WTC11 (cell line): ENCODE measurements at regions not wholly inside any gene's neighbourhood (a gene's known extent, or its start where the extent isn't known, plus 50 kb on each side); places are given as distances from the start of the nearest gene placed in this dataset.

Experiments
- FOXP1 ChIP-seq: sonication (generic); formaldehyde crosslinking; IDR thresholded peaks from 2 replicates; pipeline ENCODE4 v1.8.0; 2022; ENCODE audit warnings: missing genetic modification reagents, mild to moderate bottlenecking, moderate library complexity, borderline replicate concordance
- GABPB1 ChIP-seq: sonication (generic); formaldehyde crosslinking; IDR thresholded peaks from 2 replicates; pipeline ENCODE4 v1.8.1; 2023; ENCODE audit warnings: mild to moderate bottlenecking, missing genetic modification reagents
- NFYB ChIP-seq: sonication (generic); formaldehyde crosslinking; conservative IDR thresholded peaks from 2 replicates; pipeline ENCODE4 v1.8.0; 2022; ENCODE audit warnings: low read depth, missing genetic modification reagents
- NR3C1 ChIP-seq: sonication (generic); formaldehyde crosslinking; conservative IDR thresholded peaks from 2 replicates; pipeline ENCODE4 v1.8.1; 2023; ENCODE audit warnings: low read depth, mild to moderate bottlenecking, missing genetic modification reagents
- SP1 ChIP-seq: sonication (generic); formaldehyde crosslinking; conservative IDR thresholded peaks from 2 replicates; pipeline ENCODE4 v1.8.1; 2022; ENCODE audit warnings: missing genetic modification reagents
- TP53 ChIP-seq: sonication (generic); formaldehyde crosslinking; IDR thresholded peaks from 2 replicates; pipeline ENCODE4 v1.8.1; 2023; ENCODE audit warnings: mild to moderate bottlenecking, missing genetic modification reagents
- ZNF396 ChIP-seq: fragments of 250-450 bp; sonication (Bioruptor Pico); IDR thresholded peaks from 2 replicates; pipeline ENCODE4 v1.8.0; 2021; ENCODE audit warnings: mild to moderate bottlenecking, moderate library complexity, borderline replicate concordance
- TF ChIP-seq, protein P1 (sequence below): fragments of 200-600 bp; IDR thresholded peaks from 2 replicates; pipeline ENCODE4 v1.8.0; 2022; ENCODE audit warnings: antibody characterized with exemption
- TF ChIP-seq, protein P2 (sequence below): sonication (generic); formaldehyde crosslinking; IDR thresholded peaks from 2 replicates; pipeline ENCODE4 v1.8.0; 2023; ENCODE audit warnings: missing genetic modification reagents
- TF ChIP-seq, protein P3 (sequence below): sonication (generic); formaldehyde crosslinking; IDR thresholded peaks from 2 replicates; pipeline ENCODE4 v1.8.1; 2023; ENCODE audit warnings: mild to moderate bottlenecking, missing genetic modification reagents, borderline replicate concordance
- TF ChIP-seq, protein P4 (sequence below): sonication (generic); formaldehyde crosslinking; IDR thresholded peaks from 2 replicates; pipeline ENCODE4 v1.8.1; 2023; ENCODE audit warnings: mild to moderate bottlenecking, missing genetic modification reagents
- TF ChIP-seq, protein P5 (sequence below): sonication (generic); formaldehyde crosslinking; IDR thresholded peaks from 2 replicates; pipeline ENCODE4 v1.8.0; 2022; ENCODE audit warnings: mild to moderate bottlenecking, missing genetic modification reagents
- TF ChIP-seq, protein P6 (sequence below): sonication (generic); formaldehyde crosslinking; IDR thresholded peaks from 2 replicates; pipeline ENCODE4 v1.8.1; 2023; ENCODE audit warnings: mild to moderate bottlenecking, missing genetic modification reagents, moderate library complexity
- TF ChIP-seq, protein P7 (sequence below): sonication (generic); formaldehyde crosslinking; conservative IDR thresholded peaks from 2 replicates; pipeline ENCODE4 v1.8.1; 2023; ENCODE audit warnings: mild to moderate bottlenecking, low read depth, missing genetic modification reagents, moderate library complexity

DNA sequence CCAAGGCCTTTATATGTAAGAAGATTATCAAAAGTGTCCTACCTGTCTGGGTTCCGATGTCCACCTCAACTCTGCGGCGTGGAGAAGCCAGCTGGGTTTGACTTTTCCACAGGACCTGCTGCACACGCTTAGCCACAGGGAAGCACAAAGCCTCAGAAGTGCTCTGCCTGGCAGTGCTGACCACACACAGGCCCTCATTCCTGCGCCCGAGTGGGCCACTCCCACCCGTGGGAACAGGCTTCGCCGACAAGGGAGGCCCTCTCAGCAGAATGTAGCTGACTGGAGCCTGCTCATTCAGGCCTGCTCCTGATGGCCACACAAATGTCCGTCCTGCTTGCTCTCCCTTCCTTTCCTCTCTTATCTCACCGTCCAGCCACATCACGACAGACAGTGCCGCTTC, 221.4 kb upstream of the LRRN1 start:
- TF ChIP-seq, protein P1, sequence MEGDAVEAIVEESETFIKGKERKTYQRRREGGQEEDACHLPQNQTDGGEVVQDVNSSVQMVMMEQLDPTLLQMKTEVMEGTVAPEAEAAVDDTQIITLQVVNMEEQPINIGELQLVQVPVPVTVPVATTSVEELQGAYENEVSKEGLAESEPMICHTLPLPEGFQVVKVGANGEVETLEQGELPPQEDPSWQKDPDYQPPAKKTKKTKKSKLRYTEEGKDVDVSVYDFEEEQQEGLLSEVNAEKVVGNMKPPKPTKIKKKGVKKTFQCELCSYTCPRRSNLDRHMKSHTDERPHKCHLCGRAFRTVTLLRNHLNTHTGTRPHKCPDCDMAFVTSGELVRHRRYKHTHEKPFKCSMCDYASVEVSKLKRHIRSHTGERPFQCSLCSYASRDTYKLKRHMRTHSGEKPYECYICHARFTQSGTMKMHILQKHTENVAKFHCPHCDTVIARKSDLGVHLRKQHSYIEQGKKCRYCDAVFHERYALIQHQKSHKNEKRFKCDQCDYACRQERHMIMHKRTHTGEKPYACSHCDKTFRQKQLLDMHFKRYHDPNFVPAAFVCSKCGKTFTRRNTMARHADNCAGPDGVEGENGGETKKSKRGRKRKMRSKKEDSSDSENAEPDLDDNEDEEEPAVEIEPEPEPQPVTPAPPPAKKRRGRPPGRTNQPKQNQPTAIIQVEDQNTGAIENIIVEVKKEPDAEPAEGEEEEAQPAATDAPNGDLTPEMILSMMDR: no peak
- TF ChIP-seq, protein P2, sequence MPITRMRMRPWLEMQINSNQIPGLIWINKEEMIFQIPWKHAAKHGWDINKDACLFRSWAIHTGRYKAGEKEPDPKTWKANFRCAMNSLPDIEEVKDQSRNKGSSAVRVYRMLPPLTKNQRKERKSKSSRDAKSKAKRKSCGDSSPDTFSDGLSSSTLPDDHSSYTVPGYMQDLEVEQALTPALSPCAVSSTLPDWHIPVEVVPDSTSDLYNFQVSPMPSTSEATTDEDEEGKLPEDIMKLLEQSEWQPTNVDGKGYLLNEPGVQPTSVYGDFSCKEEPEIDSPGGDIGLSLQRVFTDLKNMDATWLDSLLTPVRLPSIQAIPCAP (CRISPR knock-in tag): no peak
- TF ChIP-seq GABPB1 (CRISPR knock-in tag) (no peak), NR3C1 (CRISPR knock-in tag) (no peak), FOXP1 (CRISPR knock-in tag) (no peak), SP1 (no peak), ZNF396 (CRISPR knock-in tag) (no peak), NFYB (CRISPR knock-in tag) (no peak), TP53 (no peak)
- TF ChIP-seq, protein P3, sequence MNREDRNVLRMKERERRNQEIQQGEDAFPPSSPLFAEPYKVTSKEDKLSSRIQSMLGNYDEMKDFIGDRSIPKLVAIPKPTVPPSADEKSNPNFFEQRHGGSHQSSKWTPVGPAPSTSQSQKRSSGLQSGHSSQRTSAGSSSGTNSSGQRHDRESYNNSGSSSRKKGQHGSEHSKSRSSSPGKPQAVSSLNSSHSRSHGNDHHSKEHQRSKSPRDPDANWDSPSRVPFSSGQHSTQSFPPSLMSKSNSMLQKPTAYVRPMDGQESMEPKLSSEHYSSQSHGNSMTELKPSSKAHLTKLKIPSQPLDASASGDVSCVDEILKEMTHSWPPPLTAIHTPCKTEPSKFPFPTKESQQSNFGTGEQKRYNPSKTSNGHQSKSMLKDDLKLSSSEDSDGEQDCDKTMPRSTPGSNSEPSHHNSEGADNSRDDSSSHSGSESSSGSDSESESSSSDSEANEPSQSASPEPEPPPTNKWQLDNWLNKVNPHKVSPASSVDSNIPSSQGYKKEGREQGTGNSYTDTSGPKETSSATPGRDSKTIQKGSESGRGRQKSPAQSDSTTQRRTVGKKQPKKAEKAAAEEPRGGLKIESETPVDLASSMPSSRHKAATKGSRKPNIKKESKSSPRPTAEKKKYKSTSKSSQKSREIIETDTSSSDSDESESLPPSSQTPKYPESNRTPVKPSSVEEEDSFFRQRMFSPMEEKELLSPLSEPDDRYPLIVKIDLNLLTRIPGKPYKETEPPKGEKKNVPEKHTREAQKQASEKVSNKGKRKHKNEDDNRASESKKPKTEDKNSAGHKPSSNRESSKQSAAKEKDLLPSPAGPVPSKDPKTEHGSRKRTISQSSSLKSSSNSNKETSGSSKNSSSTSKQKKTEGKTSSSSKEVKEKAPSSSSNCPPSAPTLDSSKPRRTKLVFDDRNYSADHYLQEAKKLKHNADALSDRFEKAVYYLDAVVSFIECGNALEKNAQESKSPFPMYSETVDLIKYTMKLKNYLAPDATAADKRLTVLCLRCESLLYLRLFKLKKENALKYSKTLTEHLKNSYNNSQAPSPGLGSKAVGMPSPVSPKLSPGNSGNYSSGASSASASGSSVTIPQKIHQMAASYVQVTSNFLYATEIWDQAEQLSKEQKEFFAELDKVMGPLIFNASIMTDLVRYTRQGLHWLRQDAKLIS (CRISPR knock-in tag): no peak
- TF ChIP-seq, protein P4, sequence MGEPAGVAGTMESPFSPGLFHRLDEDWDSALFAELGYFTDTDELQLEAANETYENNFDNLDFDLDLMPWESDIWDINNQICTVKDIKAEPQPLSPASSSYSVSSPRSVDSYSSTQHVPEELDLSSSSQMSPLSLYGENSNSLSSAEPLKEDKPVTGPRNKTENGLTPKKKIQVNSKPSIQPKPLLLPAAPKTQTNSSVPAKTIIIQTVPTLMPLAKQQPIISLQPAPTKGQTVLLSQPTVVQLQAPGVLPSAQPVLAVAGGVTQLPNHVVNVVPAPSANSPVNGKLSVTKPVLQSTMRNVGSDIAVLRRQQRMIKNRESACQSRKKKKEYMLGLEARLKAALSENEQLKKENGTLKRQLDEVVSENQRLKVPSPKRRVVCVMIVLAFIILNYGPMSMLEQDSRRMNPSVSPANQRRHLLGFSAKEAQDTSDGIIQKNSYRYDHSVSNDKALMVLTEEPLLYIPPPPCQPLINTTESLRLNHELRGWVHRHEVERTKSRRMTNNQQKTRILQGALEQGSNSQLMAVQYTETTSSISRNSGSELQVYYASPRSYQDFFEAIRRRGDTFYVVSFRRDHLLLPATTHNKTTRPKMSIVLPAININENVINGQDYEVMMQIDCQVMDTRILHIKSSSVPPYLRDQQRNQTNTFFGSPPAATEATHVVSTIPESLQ: no peak
- TF ChIP-seq, protein P5, sequence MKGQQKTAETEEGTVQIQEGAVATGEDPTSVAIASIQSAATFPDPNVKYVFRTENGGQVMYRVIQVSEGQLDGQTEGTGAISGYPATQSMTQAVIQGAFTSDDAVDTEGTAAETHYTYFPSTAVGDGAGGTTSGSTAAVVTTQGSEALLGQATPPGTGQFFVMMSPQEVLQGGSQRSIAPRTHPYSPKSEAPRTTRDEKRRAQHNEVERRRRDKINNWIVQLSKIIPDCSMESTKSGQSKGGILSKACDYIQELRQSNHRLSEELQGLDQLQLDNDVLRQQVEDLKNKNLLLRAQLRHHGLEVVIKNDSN (CRISPR knock-in tag): no peak
- TF ChIP-seq, protein P6, sequence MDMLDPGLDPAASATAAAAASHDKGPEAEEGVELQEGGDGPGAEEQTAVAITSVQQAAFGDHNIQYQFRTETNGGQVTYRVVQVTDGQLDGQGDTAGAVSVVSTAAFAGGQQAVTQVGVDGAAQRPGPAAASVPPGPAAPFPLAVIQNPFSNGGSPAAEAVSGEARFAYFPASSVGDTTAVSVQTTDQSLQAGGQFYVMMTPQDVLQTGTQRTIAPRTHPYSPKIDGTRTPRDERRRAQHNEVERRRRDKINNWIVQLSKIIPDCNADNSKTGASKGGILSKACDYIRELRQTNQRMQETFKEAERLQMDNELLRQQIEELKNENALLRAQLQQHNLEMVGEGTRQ (CRISPR knock-in tag): no peak
- TF ChIP-seq, protein P7, sequence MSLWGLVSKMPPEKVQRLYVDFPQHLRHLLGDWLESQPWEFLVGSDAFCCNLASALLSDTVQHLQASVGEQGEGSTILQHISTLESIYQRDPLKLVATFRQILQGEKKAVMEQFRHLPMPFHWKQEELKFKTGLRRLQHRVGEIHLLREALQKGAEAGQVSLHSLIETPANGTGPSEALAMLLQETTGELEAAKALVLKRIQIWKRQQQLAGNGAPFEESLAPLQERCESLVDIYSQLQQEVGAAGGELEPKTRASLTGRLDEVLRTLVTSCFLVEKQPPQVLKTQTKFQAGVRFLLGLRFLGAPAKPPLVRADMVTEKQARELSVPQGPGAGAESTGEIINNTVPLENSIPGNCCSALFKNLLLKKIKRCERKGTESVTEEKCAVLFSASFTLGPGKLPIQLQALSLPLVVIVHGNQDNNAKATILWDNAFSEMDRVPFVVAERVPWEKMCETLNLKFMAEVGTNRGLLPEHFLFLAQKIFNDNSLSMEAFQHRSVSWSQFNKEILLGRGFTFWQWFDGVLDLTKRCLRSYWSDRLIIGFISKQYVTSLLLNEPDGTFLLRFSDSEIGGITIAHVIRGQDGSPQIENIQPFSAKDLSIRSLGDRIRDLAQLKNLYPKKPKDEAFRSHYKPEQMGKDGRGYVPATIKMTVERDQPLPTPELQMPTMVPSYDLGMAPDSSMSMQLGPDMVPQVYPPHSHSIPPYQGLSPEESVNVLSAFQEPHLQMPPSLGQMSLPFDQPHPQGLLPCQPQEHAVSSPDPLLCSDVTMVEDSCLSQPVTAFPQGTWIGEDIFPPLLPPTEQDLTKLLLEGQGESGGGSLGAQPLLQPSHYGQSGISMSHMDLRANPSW: no peak
